Astrocyte (in vitro differentiated cells and primary cell): ENCODE measurements at regions not wholly inside any gene's neighbourhood (a gene's known extent, or its start where the extent isn't known, plus 50 kb on each side); places are given as distances from the start of the nearest gene placed in this dataset.

Source experiments
- DNase-seq: peaks from one replicate; pipeline ENCODE4 v3.0.0-alpha.2; 2010; ENCODE audit warnings: low read depth
- FAIRE-seq: peaks from 2 replicates; lab custom pipeline; 2011; peaks lifted over from hg19 to GRCh38; lab: Jason Lieb, UNC
- H2AFZ ChIP-seq: 2 replicates; pipeline ENCODE4 v1.6.0; 2012; ENCODE audit warnings: low read depth, low read length, inconsistent platforms
- H3K27ac ChIP-seq: 2 replicates; pipeline ENCODE4 v1.5.1; 2011; ENCODE audit warnings: low read depth, low read length, inconsistent platforms
- H3K27me3 ChIP-seq: 2 replicates; pipeline ENCODE4 v1.6.0; 2011; ENCODE audit warnings: low read length, inconsistent platforms; ENCODE audit not compliant: insufficient read depth
- H3K36me3 ChIP-seq: 2 replicates; pipeline ENCODE4 v1.5.1; 2011; ENCODE audit warnings: low read length, inconsistent platforms; ENCODE audit not compliant: insufficient read depth
- H3K4me1 ChIP-seq: 2 replicates; pipeline ENCODE4 v1.5.1; 2011; ENCODE audit warnings: low read length, inconsistent platforms; ENCODE audit not compliant: insufficient read depth
- H3K4me2 ChIP-seq: 2 replicates; pipeline ENCODE4 v1.6.0; 2012; ENCODE audit warnings: low read length, inconsistent platforms
- H3K4me3 ChIP-seq: 2 replicates; pipeline ENCODE4 v1.5.1; 2011; ENCODE audit warnings: low read depth, mild to moderate bottlenecking, low read length, inconsistent platforms; ENCODE audit not compliant: insufficient read depth
- H3K79me2 ChIP-seq: 2 replicates; pipeline ENCODE4 v1.6.0; 2012; ENCODE audit warnings: mild to moderate bottlenecking, low read length, inconsistent platforms; ENCODE audit not compliant: insufficient read depth
- H3K9ac ChIP-seq: 2 replicates; pipeline ENCODE4 v1.6.0; 2012; ENCODE audit warnings: mild to moderate bottlenecking, low read length, inconsistent platforms
- H3K9me3 ChIP-seq: 2 replicates; pipeline ENCODE4 v1.5.1; 2012; ENCODE audit warnings: low read depth, mild to moderate bottlenecking, low read length, inconsistent platforms; ENCODE audit not compliant: insufficient read depth
- H4K20me1 ChIP-seq: 2 replicates; pipeline ENCODE4 v1.6.0; 2012; ENCODE audit warnings: low read length, inconsistent platforms; ENCODE audit not compliant: insufficient read depth
- H3K27ac Mint-ChIP-seq: one replicate; pipeline ENCODE4 v1.8.0; 2021; ENCODE audit warnings: mild to moderate bottlenecking, mixed read lengths; ENCODE audit not compliant: unreplicated experiment
- H3K27me3 Mint-ChIP-seq: one replicate; pipeline ENCODE4 v1.8.0; 2021; ENCODE audit warnings: low read depth, mixed read lengths; ENCODE audit not compliant: unreplicated experiment
- H3K36me3 Mint-ChIP-seq: one replicate; pipeline ENCODE4 v1.8.0; 2021; ENCODE audit warnings: low read depth, mixed read lengths; ENCODE audit not compliant: unreplicated experiment
- H3K4me1 Mint-ChIP-seq: one replicate; pipeline ENCODE4 v1.8.0; 2021; ENCODE audit warnings: low read depth, mixed read lengths; ENCODE audit not compliant: unreplicated experiment
- H3K4me3 Mint-ChIP-seq: one replicate; pipeline ENCODE4 v1.8.0; 2021; ENCODE audit warnings: mild to moderate bottlenecking, moderate library complexity, mixed read lengths; ENCODE audit not compliant: unreplicated experiment
- H3K9me3 Mint-ChIP-seq: one replicate; pipeline ENCODE4 v1.8.0; 2021; ENCODE audit warnings: mild to moderate bottlenecking, mixed read lengths; ENCODE audit not compliant: unreplicated experiment
- CTCF ChIP-seq: IDR thresholded peaks from 2 replicates; pipeline ENCODE4 v1.5.1; 2011; ENCODE audit warnings: low read depth, mild to moderate bottlenecking, inconsistent platforms, low read length, moderate library complexity; ENCODE audit not compliant: insufficient read depth
- EZH2 ChIP-seq: IDR thresholded peaks from 2 replicates; pipeline ENCODE4 v1.6.1; 2012; ENCODE audit warnings: mild to moderate bottlenecking, low read length, inconsistent platforms; ENCODE audit not compliant: insufficient read depth

- Histone ChIP-seq H3K79me2 (no peaks in the 10 kb centered on the region), H3K27ac (no peak overlapping the region), H3K4me2 (no peak overlapping the region), H3K36me3 (no peaks in the 10 kb centered on the region), H4K20me1 (no peaks in the 10 kb centered on the region), H3K27me3 (no peaks in the 10 kb centered on the region), H3K9ac (no peak overlapping the region), H3K9me3 (peaks cover 6% of the 10 kb centered on the region), H3K4me3 (no peak overlapping the region), H3K4me1 (no peaks in the 10 kb centered on the region), H2AFZ (no peak overlapping the region)
- peaks cover 11% of the 10 kb centered on the region for H3K9me3 Mint-ChIP-seq
- no peaks in the 10 kb centered on the region for H3K36me3 Mint-ChIP-seq
- no peaks in the 10 kb centered on the region for H3K27me3 Mint-ChIP-seq
- H3K4me3 Mint-ChIP-seq: no peak overlapping the region
- TF ChIP-seq EZH2: no peak
- DNase-seq (no peak), FAIRE-seq (no peak)
- peaks cover 14% of the 10 kb centered on the region for H3K4me1 Mint-ChIP-seq
- peak overlapping the region; percentile 83 for H3K27ac Mint-ChIP-seq
These were observed 305.5 kb upstream of the ISX start for GRCh38 chr22:34760276-34761008.

- TF ChIP-seq CTCF (no peak), EZH2 (no peak)
- Histone ChIP-seq H3K27ac (no peak overlapping the region), H3K4me3 (no peak overlapping the region), H4K20me1 (no peaks in the 10 kb centered on the region), H3K9me3 (peaks cover 6% of the 10 kb centered on the region), H3K36me3 (no peaks in the 10 kb centered on the region), H3K79me2 (no peaks in the 10 kb centered on the region), H2AFZ (no peak overlapping the region), H3K4me1 (no peaks in the 10 kb centered on the region), H3K9ac (no peak overlapping the region), H3K4me2 (no peak overlapping the region), H3K27me3 (no peaks in the 10 kb centered on the region)
- H3K36me3 Mint-ChIP-seq: no peaks in the 10 kb centered on the region
- DNase-seq: no peak
- peak overlapping the region; percentile 91 for H3K27ac Mint-ChIP-seq
- H3K9me3 Mint-ChIP-seq: peaks cover 11% of the 10 kb centered on the region
- no peaks in the 10 kb centered on the region for H3K27me3 Mint-ChIP-seq
- H3K4me3 Mint-ChIP-seq: no peak overlapping the region
- FAIRE-seq: no peak
- H3K4me1 Mint-ChIP-seq: peaks cover 14% of the 10 kb centered on the region
These were observed 304.8 kb upstream of the ISX start for GRCh38 chr22:34761111-34761510.

GRCh38 chr22:34763496-34763895, 302.5 kb upstream of the ISX start:
- Histone ChIP-seq H3K9me3 (peaks cover 2% of the 10 kb centered on the region), H4K20me1 (no peaks in the 10 kb centered on the region), H3K36me3 (no peaks in the 10 kb centered on the region), H3K4me3 (no peak overlapping the region), H3K27me3 (no peaks in the 10 kb centered on the region), H3K4me2 (no peak overlapping the region), H3K27ac (no peak overlapping the region), H3K9ac (no peak overlapping the region), H3K4me1 (no peaks in the 10 kb centered on the region), H3K79me2 (no peaks in the 10 kb centered on the region), H2AFZ (no peak overlapping the region)
- no peak overlapping the region for H3K27ac Mint-ChIP-seq
- TF ChIP-seq CTCF: no peak
- no peak for TF ChIP-seq EZH2
- no peaks in the 10 kb centered on the region for H3K36me3 Mint-ChIP-seq
- H3K4me1 Mint-ChIP-seq: peaks cover 14% of the 10 kb centered on the region
- peaks cover 7% of the 10 kb centered on the region for H3K9me3 Mint-ChIP-seq
- no peak overlapping the region for H3K4me3 Mint-ChIP-seq
- H3K27me3 Mint-ChIP-seq: no peaks in the 10 kb centered on the region
- DNase-seq (no peak), FAIRE-seq (no peak)
